ENCODE measurements at regions not wholly inside any gene's neighbourhood (a gene's known extent, or its start where the extent isn't known, plus 50 kb on each side); places are given as distances from the start of the nearest gene placed in this dataset.

GRCh38 chr11:81373986-81374385 is 1359.7 kb downstream of the FAM181B start:
- POLR2A ChIA-PET, result no interaction called here
- CTCF ChIA-PET, result no interaction called here
- DNase-seq (ENCODE audit: extremely low spot score), result no peak
- no peak for TF ChIP-seq CTCF (IDR thresholded peaks at IDR 0.05; ENCODE audit: control extremely low read depth, extremely low read depth, low read depth, missing control alignments)

- no peak for DNase-seq (ENCODE audit: extremely low spot score)
- ChIA-PET POLR2A (no interaction called here), CTCF (interaction anchor here (1.5 kb wide), 1 partner anchor 12 kb away, joined by 3 read pairs; no protein-coding TSS in a partner anchor)
- TF ChIP-seq CTCF (IDR thresholded peaks at IDR 0.05; ENCODE audit: control extremely low read depth, extremely low read depth, low read depth, missing control alignments), result no peak
Observed at GRCh38 chr11:81368192-81368591, 1365.5 kb downstream of the FAM181B start.

- ChIA-PET CTCF (no interaction called here), POLR2A (no interaction called here)
- TF ChIP-seq CTCF (IDR thresholded peaks at IDR 0.05; ENCODE audit: control extremely low read depth, extremely low read depth, low read depth, missing control alignments), result no peak
- DNase-seq (ENCODE audit: extremely low spot score), result no peak
Observed at GRCh38 chr11:81365496-81365895, 1368.2 kb downstream of the FAM181B start.

GRCh38 chr11:81359476-81359875 is 1374.2 kb downstream of the FAM181B start:
- POLR2A ChIA-PET, result no interaction called here
- TF ChIP-seq CTCF (IDR thresholded peaks at IDR 0.05; ENCODE audit: control extremely low read depth, extremely low read depth, low read depth, missing control alignments), result no peak
- DNase-seq (ENCODE audit: extremely low spot score), result no peak
- CTCF ChIA-PET, result no interaction called here

- TF ChIP-seq CTCF (IDR thresholded peaks at IDR 0.05; ENCODE audit: control extremely low read depth, extremely low read depth, low read depth, missing control alignments), result no peak
- CTCF ChIA-PET, result interaction anchor here (1.4 to 1.6 kb wide), 2 partner anchors 11 to 34 kb away, joined by 3 to 4 read pairs; no protein-coding TSS in a partner anchor
Observed at GRCh38 chr11:81345609-81346008, 1388.1 kb downstream of the FAM181B start.

GRCh38 chr11:81342966-81343365 is 1390.7 kb downstream of the FAM181B start:
- ChIA-PET CTCF (no interaction called here), POLR2A (no interaction called here)
- DNase-seq (ENCODE audit: extremely low spot score), result no peak
- TF ChIP-seq CTCF (IDR thresholded peaks at IDR 0.05; ENCODE audit: control extremely low read depth, extremely low read depth, low read depth, missing control alignments), result no peak

More at GRCh38 chr11:81345609-81346008, 1388.1 kb downstream of the FAM181B start:
- POLR2A ChIA-PET, result no interaction called here
- no peak for DNase-seq (ENCODE audit: extremely low spot score)

GRCh38 chr11:81340225-81340624 is 1393.4 kb downstream of the FAM181B start:
- ChIA-PET POLR2A (no interaction called here), CTCF (no interaction called here)
- DNase-seq (ENCODE audit: extremely low spot score), result no peak
- TF ChIP-seq CTCF (IDR thresholded peaks at IDR 0.05; ENCODE audit: control extremely low read depth, extremely low read depth, low read depth, missing control alignments), result no peak
